Dendritic cell treated with granulocyte-macrophage colony-stimulating factor and Interleukin-4, amounts not matched to agents 40 ng/mL and 50 ng/mL, for 4 days (primary cell): ENCODE measurements at regions not wholly inside any gene's neighbourhood (a gene's known extent, or its start where the extent isn't known, plus 50 kb on each side); places are given as distances from the start of the nearest gene placed in this dataset.

Source experiments
- H3K27ac Mint-ChIP-seq: one replicate; pipeline ENCODE4 v1.8.0; 2022; ENCODE audit warnings: mild to moderate bottlenecking, mixed read lengths
- H3K27me3 Mint-ChIP-seq: one replicate; pipeline ENCODE4 v1.8.0; 2022; ENCODE audit warnings: mild to moderate bottlenecking, mixed read lengths
- H3K36me3 Mint-ChIP-seq: one replicate; pipeline ENCODE4 v1.8.0; 2022; ENCODE audit warnings: low read depth, mixed read lengths
- H3K4me1 Mint-ChIP-seq: one replicate; pipeline ENCODE4 v1.8.0; 2022; ENCODE audit warnings: low read depth, mixed read lengths
- H3K4me3 Mint-ChIP-seq: one replicate; pipeline ENCODE4 v1.8.0; 2022; ENCODE audit warnings: mild to moderate bottlenecking, moderate library complexity, mixed read lengths
- H3K9me3 Mint-ChIP-seq: one replicate; pipeline ENCODE4 v1.8.0; 2022; ENCODE audit warnings: mixed read lengths
- intact Hi-C: fragments of 100-400 bp; cut with micrococcal nuclease; formaldehyde crosslinking; loops from one replicate; pipeline ENCODE4 v1.15.0; 2022

DNA sequence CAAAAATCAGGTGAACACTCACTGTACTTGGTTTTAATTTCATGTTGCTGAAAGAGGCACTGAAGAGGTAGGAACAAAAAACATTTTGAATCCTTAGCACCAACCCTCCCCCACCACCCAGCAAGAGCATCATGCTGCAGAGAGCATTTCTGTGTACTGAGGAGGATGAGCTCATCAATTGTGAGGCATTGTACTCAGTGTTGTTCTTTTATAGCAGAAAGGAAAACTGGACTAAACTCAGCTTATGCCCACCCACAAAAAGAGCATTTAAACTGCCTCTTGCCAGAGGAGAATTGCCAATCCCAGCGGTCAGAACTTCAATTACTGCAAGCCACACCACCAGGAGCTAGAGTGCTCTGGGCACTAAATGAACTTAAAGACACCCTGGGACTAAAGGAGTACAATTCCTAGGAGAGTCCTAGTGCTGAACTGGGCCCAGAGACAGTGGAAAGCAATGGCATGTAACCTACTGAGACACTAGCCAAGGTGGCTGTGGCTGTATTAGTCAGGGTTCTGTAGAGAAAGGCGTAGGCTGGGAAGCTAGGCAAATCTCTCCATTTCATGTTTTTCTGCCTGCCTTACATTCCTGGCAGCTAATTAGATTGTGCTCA is 280.7 kb upstream of the KLHL4 start:
- H3K27ac Mint-ChIP-seq, result no peak overlapping the region
- H3K27me3 Mint-ChIP-seq, result no peaks in the 10 kb centered on the region
- intact Hi-C loops, result no loop called here
- no peak overlapping the region for H3K4me3 Mint-ChIP-seq
- no peaks in the 10 kb centered on the region for H3K4me1 Mint-ChIP-seq
- no peaks in the 10 kb centered on the region for H3K36me3 Mint-ChIP-seq
- H3K9me3 Mint-ChIP-seq, result no peaks in the 10 kb centered on the region

GRCh38 chrX:87265518-87265917 is 252.1 kb upstream of the KLHL4 start:
- Mint-ChIP-seq H3K27me3 (no peaks in the 10 kb centered on the region), H3K4me3 (no peak overlapping the region), H3K9me3 (no peaks in the 10 kb centered on the region), H3K27ac (no peak overlapping the region), H3K4me1 (no peaks in the 10 kb centered on the region), H3K36me3 (no peaks in the 10 kb centered on the region)
- intact Hi-C loops, result no loop called here

DNA sequence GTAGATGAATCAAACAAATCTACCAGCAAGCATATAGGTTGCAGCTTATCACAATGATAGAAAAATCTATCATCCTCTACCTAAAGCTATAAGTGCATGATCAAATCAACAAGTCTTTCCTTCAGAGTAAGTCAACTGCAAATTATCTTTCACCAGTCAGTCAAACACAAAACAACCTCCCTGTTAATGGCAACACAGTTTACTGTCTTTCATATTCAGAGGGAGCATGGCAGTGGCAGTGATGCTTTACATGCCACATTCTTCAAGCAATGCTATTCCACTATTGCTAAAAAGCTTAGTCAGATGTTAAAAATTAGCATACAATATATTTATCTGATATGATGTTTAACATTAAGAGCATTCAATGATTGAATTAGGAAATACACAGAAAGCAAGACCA is 245.1 kb upstream of the KLHL4 start:
- Mint-ChIP-seq H3K27ac (no peak overlapping the region), H3K36me3 (no peaks in the 10 kb centered on the region), H3K27me3 (no peaks in the 10 kb centered on the region), H3K4me1 (no peaks in the 10 kb centered on the region), H3K4me3 (no peak overlapping the region), H3K9me3 (no peaks in the 10 kb centered on the region)
- intact Hi-C loops, result no loop called here

DNA sequence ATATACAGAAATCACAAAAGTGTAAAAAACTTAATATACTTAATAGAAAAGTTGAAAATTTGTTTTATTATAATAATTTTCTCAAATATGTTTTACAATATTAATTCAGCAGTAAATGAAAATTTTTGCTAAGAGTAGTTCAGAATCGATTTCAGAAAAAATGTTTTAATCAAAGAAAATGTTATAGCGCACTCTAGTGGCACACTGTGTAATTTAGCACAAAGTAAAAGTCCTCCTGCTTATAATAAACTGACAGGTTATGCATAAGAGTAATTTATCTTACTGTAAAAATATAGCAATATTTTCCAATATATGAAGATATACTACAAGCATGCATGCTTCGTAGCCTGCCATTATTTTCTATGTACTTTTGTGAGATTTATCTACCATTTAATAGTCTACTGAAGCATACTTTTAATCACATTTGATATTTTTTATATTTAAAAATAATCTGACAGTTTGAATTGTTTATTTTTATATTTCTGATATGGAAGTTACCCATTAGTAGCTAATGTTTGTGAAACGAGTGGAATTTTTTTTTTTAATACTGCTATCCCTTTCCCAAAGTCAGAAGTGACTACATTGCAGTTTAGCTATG is 217.9 kb upstream of the KLHL4 start:
- Mint-ChIP-seq H3K27me3 (no peaks in the 10 kb centered on the region), H3K27ac (no peak overlapping the region), H3K4me1 (no peaks in the 10 kb centered on the region), H3K9me3 (no peaks in the 10 kb centered on the region), H3K36me3 (no peaks in the 10 kb centered on the region), H3K4me3 (no peak overlapping the region)
- intact Hi-C loops, result loop anchor here (5.0 kb wide), 1 partner anchor 1687 kb away; no protein-coding TSS in a partner anchor

- H3K4me1 Mint-ChIP-seq, result no peaks in the 10 kb centered on the region
- intact Hi-C loops, result no loop called here
- no peaks in the 10 kb centered on the region for H3K36me3 Mint-ChIP-seq
- no peaks in the 10 kb centered on the region for H3K9me3 Mint-ChIP-seq
- no peaks in the 10 kb centered on the region for H3K27me3 Mint-ChIP-seq
- H3K4me3 Mint-ChIP-seq, result no peak overlapping the region
- no peak overlapping the region for H3K27ac Mint-ChIP-seq
Measured at GRCh38 chrX:87310780-87311179, 206.8 kb upstream of the KLHL4 start.

GRCh38 chrX:87327267-87327666 is 190.3 kb upstream of the KLHL4 start:
- no peaks in the 10 kb centered on the region for H3K27me3 Mint-ChIP-seq
- H3K9me3 Mint-ChIP-seq, result no peaks in the 10 kb centered on the region
- intact Hi-C loops, result no loop called here
- H3K27ac Mint-ChIP-seq, result no peak overlapping the region
- H3K4me3 Mint-ChIP-seq, result no peak overlapping the region
- no peaks in the 10 kb centered on the region for H3K36me3 Mint-ChIP-seq
- H3K4me1 Mint-ChIP-seq, result no peaks in the 10 kb centered on the region

- no peaks in the 10 kb centered on the region for H3K4me1 Mint-ChIP-seq
- H3K9me3 Mint-ChIP-seq, result no peaks in the 10 kb centered on the region
- no peak overlapping the region for H3K4me3 Mint-ChIP-seq
- H3K27ac Mint-ChIP-seq, result no peak overlapping the region
- no peaks in the 10 kb centered on the region for H3K36me3 Mint-ChIP-seq
- intact Hi-C loops, result no loop called here
- no peaks in the 10 kb centered on the region for H3K27me3 Mint-ChIP-seq
Measured at GRCh38 chrX:87337267-87337666, 180.3 kb upstream of the KLHL4 start.

GRCh38 chrX:87338510-87338909 is 179.1 kb upstream of the KLHL4 start:
- Mint-ChIP-seq H3K4me3 (no peak overlapping the region), H3K9me3 (no peaks in the 10 kb centered on the region), H3K27ac (no peak overlapping the region), H3K36me3 (no peaks in the 10 kb centered on the region), H3K27me3 (no peaks in the 10 kb centered on the region), H3K4me1 (no peaks in the 10 kb centered on the region)
- intact Hi-C loops, result no loop called here

DNA sequence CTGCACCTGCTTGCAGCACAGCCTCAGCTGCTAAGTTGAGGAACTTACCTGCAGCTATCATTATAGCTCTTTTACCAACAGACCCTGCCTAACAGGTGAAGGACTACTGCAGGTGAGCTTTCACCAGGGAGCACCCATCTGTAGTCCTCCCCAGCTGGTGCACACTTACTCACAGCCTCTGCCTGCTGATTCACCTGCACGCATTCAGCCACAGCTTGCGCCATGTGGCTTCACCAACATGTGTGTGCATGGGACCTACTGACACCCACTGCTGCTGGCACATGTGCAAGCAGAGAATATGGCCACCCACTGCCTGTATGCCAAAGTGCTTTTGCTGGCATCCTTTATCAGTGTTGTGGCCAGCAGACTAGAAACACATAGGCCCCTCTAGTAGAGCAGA is 146.7 kb upstream of the KLHL4 start:
- no peaks in the 10 kb centered on the region for H3K27me3 Mint-ChIP-seq
- H3K4me3 Mint-ChIP-seq, result no peak overlapping the region
- H3K36me3 Mint-ChIP-seq, result no peaks in the 10 kb centered on the region
- intact Hi-C loops, result no loop called here
- no peaks in the 10 kb centered on the region for H3K4me1 Mint-ChIP-seq
- H3K27ac Mint-ChIP-seq, result no peak overlapping the region
- no peaks in the 10 kb centered on the region for H3K9me3 Mint-ChIP-seq

GRCh38 chrX:87374324-87374723 is 143.3 kb upstream of the KLHL4 start:
- H3K36me3 Mint-ChIP-seq, result no peaks in the 10 kb centered on the region
- H3K9me3 Mint-ChIP-seq, result no peaks in the 10 kb centered on the region
- H3K4me3 Mint-ChIP-seq, result no peak overlapping the region
- H3K27me3 Mint-ChIP-seq, result no peaks in the 10 kb centered on the region
- H3K27ac Mint-ChIP-seq, result no peak overlapping the region
- intact Hi-C loops, result no loop called here
- H3K4me1 Mint-ChIP-seq, result no peaks in the 10 kb centered on the region

DNA sequence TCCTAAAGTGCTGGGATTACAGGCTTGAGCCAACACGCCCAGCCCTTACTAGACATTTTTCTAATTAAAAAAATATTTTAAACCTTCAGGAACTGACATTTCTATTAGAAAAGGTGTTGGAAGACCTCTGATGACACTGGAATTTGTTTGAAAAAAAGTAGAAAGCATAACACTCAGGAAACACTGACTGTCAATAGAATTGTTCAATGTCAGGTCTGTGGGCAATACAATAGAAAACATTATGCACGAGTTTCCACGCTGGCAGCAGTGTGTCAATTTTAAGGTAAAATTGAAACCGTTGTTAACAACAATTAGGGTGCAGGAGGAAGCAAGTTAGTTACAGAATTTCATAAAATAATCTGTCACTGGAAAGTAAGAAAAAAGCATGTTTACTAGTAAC is 140.7 kb upstream of the KLHL4 start:
- H3K4me3 Mint-ChIP-seq, result no peak overlapping the region
- no peaks in the 10 kb centered on the region for H3K4me1 Mint-ChIP-seq
- no peak overlapping the region for H3K27ac Mint-ChIP-seq
- intact Hi-C loops, result no loop called here
- H3K9me3 Mint-ChIP-seq, result no peaks in the 10 kb centered on the region
- H3K36me3 Mint-ChIP-seq, result no peaks in the 10 kb centered on the region
- H3K27me3 Mint-ChIP-seq, result no peaks in the 10 kb centered on the region

DNA sequence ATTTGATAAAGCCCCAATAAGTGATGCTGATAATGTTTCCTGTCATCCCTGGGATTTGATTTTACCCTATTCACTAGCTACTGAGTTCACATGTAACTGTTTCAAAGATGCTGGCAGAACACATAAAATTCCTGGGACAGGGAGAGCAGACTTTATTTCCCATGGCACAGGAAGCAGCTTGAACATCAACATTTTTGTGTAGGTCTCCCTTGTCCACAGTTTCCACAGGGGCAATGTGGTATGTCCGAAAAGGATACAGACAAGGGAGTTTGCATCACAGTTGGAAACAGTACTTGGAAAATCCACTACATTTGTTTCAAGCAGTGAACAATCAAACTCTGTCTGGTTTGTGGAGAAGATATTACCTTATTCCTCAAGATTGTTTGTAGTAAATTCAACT is 129.2 kb upstream of the KLHL4 start:
- Mint-ChIP-seq H3K4me3 (no peak overlapping the region), H3K27ac (no peak overlapping the region), H3K9me3 (no peaks in the 10 kb centered on the region), H3K27me3 (no peaks in the 10 kb centered on the region), H3K36me3 (no peaks in the 10 kb centered on the region), H3K4me1 (no peaks in the 10 kb centered on the region)
- intact Hi-C loops, result no loop called here

DNA sequence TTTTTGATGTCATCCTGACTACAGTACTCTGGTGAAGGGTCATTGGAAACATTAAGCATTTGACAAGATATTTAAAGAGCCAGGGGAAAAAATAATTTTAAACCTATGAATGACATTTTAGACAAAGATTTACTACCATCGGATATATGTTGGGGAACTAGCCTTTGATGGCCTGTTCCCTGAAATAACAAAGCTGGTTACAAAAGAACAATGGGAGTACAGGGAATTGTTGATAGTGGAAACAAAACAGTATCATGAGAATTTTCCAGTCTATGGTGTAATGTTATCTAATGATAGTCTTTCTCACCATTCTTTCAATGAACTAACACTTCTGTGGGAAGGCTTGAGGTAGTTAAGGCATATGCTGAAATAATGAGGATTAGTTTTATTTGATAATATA is 125.9 kb upstream of the KLHL4 start:
- H3K9me3 Mint-ChIP-seq, result no peaks in the 10 kb centered on the region
- H3K27ac Mint-ChIP-seq, result no peak overlapping the region
- no peaks in the 10 kb centered on the region for H3K27me3 Mint-ChIP-seq
- no peak overlapping the region for H3K4me3 Mint-ChIP-seq
- H3K4me1 Mint-ChIP-seq, result no peaks in the 10 kb centered on the region
- intact Hi-C loops, result no loop called here
- H3K36me3 Mint-ChIP-seq, result no peaks in the 10 kb centered on the region

DNA sequence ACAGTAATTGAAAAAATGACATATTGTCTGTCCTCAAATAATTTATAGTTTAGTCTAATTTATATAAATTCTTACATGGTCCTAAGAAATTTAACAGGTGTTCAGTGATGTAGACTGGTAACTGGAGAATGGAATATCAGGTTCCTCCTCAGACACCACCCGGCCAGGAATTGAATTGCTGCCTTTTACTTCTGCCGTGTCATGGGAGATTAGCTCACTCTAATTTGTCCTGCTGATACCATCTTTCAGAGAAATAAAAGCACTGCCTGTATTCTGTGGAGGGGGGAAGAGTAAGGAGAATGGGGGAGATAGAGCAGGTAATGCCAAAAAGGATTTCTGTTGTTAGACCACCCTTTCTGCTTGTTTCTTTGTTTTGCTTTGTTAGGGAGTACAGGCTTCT is 125.2 kb upstream of the KLHL4 start:
- H3K9me3 Mint-ChIP-seq, result no peaks in the 10 kb centered on the region
- H3K4me1 Mint-ChIP-seq, result no peaks in the 10 kb centered on the region
- H3K4me3 Mint-ChIP-seq, result no peak overlapping the region
- no peak overlapping the region for H3K27ac Mint-ChIP-seq
- H3K36me3 Mint-ChIP-seq, result no peaks in the 10 kb centered on the region
- intact Hi-C loops, result no loop called here
- no peaks in the 10 kb centered on the region for H3K27me3 Mint-ChIP-seq
